ENCODE measurements at regions not wholly inside any gene's neighbourhood (a gene's known extent, or its start where the extent isn't known, plus 50 kb on each side); places are given as distances from the start of the nearest gene placed in this dataset.

GRCh38 chr11:42170601-42171000, 711.1 kb upstream of the LRRC4C start:
- DNase-seq (ENCODE audit: low read depth in 1 of 2, low spot score in 1 of 2): no peak
- TF ChIP-seq REST (IDR thresholded peaks at IDR 0.05; ENCODE audit: insufficient replicate concordance, low read depth): no peak
- no peak for TF ChIP-seq CTCF (IDR thresholded peaks at IDR 0.05; ENCODE audit: insufficient read depth, low read length)
- TF ChIP-seq POLR2AphosphoS5 (IDR thresholded peaks at IDR 0.05; ENCODE audit: low read depth): no peak
- TF ChIP-seq SPI1 (IDR thresholded peaks at IDR 0.05; ENCODE audit: borderline replicate concordance, low read depth): no peak
- no peak for TF ChIP-seq GABPA (IDR thresholded peaks at IDR 0.05; ENCODE audit: low read depth)
- H3K27ac ChIP-seq (replicated peaks): no peak overlapping the region
- H3K4me3 ChIP-seq (replicated peaks; ENCODE audit: insufficient read depth, low read length): no peak overlapping the region
- H3K27me3 ChIP-seq (ENCODE audit: insufficient read depth, poor library complexity, severe bottlenecking): no peaks in the 10 kb centered on the region

GRCh38 chr11:42171046-42171445, 711.6 kb upstream of the LRRC4C start:
- Histone ChIP-seq H3K27me3 (ENCODE audit: insufficient read depth, poor library complexity, severe bottlenecking) (no peaks in the 10 kb centered on the region), H3K4me3 (replicated peaks; ENCODE audit: insufficient read depth, low read length) (no peak overlapping the region), H3K27ac (replicated peaks) (no peak overlapping the region)
- no peak for DNase-seq (ENCODE audit: low read depth in 1 of 2, low spot score in 1 of 2)
- TF ChIP-seq CTCF (IDR thresholded peaks at IDR 0.05; ENCODE audit: insufficient read depth, low read length) (no peak), SPI1 (IDR thresholded peaks at IDR 0.05; ENCODE audit: borderline replicate concordance, low read depth) (no peak), POLR2AphosphoS5 (IDR thresholded peaks at IDR 0.05; ENCODE audit: low read depth) (no peak), REST (IDR thresholded peaks at IDR 0.05; ENCODE audit: insufficient replicate concordance, low read depth) (no peak), GABPA (IDR thresholded peaks at IDR 0.05; ENCODE audit: low read depth) (no peak)

- DNase-seq (ENCODE audit: low read depth in 1 of 2, low spot score in 1 of 2): no peak
- no peaks in the 10 kb centered on the region for H3K27me3 ChIP-seq (ENCODE audit: insufficient read depth, poor library complexity, severe bottlenecking)
- no peak overlapping the region for H3K27ac ChIP-seq (replicated peaks)
- H3K4me3 ChIP-seq (replicated peaks; ENCODE audit: insufficient read depth, low read length): no peak overlapping the region
- TF ChIP-seq REST (IDR thresholded peaks at IDR 0.05; ENCODE audit: insufficient replicate concordance, low read depth) (no peak), SPI1 (IDR thresholded peaks at IDR 0.05; ENCODE audit: borderline replicate concordance, low read depth) (no peak), POLR2AphosphoS5 (IDR thresholded peaks at IDR 0.05; ENCODE audit: low read depth) (no peak), GABPA (IDR thresholded peaks at IDR 0.05; ENCODE audit: low read depth) (no peak), CTCF (IDR thresholded peaks at IDR 0.05; ENCODE audit: insufficient read depth, low read length) (no peak)
Observed at GRCh38 chr11:42172441-42172840, 713.0 kb upstream of the LRRC4C start.
